DND-41 (cell line): ENCODE measurements at regions not wholly inside any gene's neighbourhood (a gene's known extent, or its start where the extent isn't known, plus 50 kb on each side); places are given as distances from the start of the nearest gene placed in this dataset.

Source experiments
- ATAC-seq: fragments of 200-7000 bp; cut with Tn5 transposase; 3 replicates; pipeline ENCODE4 v1.9.1; 2021; ENCODE audit warnings: low read depth; ENCODE audit not compliant: insufficient read depth
- DNase-seq: peaks from one replicate; pipeline ENCODE4 v3.0.0-alpha.2; 2020
- H2AFZ ChIP-seq: 2 replicates; pipeline ENCODE4 v1.6.0; 2012; ENCODE audit warnings: low read depth, low read length
- H3K27ac ChIP-seq: 2 replicates; pipeline ENCODE4 v1.5.1; 2012; ENCODE audit warnings: low read length, inconsistent platforms
- H3K27me3 ChIP-seq: fragments of 200-600 bp; sonication (generic); 2 replicates; pipeline ENCODE4 v1.6.0; 2012; ENCODE audit warnings: low read length, mild to moderate bottlenecking, inconsistent platforms; ENCODE audit not compliant: insufficient read depth, poor library complexity
- H3K36me3 ChIP-seq: 2 replicates; pipeline ENCODE4 v1.5.1; 2012; ENCODE audit warnings: low read length, inconsistent platforms; ENCODE audit not compliant: insufficient read depth
- H3K4me1 ChIP-seq: 2 replicates; pipeline ENCODE4 v1.5.1; 2012; ENCODE audit warnings: mild to moderate bottlenecking, low read length; ENCODE audit not compliant: insufficient read depth
- H3K4me2 ChIP-seq: 2 replicates; pipeline ENCODE4 v1.6.0; 2012; ENCODE audit warnings: mild to moderate bottlenecking, moderate library complexity, low read length, inconsistent platforms; ENCODE audit not compliant: insufficient read depth
- H3K4me3 ChIP-seq, 2 experiments: fragments of 200-600 bp in 1 of 2; shearing (Covaris generic) in 1 of 2; 2 replicates each; pipeline ENCODE4 v1.5.1; 2012 to 2016; ENCODE audit warnings: inconsistent platforms in 2 of 2, low read length in 2 of 2, mild to moderate bottlenecking in 2 of 2, low read depth in 1 of 2, moderate library complexity in 1 of 2
- H3K79me2 ChIP-seq: 2 replicates; pipeline ENCODE4 v1.6.0; 2012; ENCODE audit warnings: low read length, inconsistent platforms; ENCODE audit not compliant: insufficient read depth
- H3K9ac ChIP-seq: 2 replicates; pipeline ENCODE4 v1.6.0; 2012; ENCODE audit warnings: low read depth, mild to moderate bottlenecking, inconsistent platforms, low read length, moderate library complexity
- H3K9me3 ChIP-seq: 2 replicates; pipeline ENCODE4 v1.5.1; 2012; ENCODE audit warnings: low read length, moderate library complexity, mild to moderate bottlenecking, inconsistent platforms; ENCODE audit not compliant: insufficient read depth, severe bottlenecking
- H4K20me1 ChIP-seq: 2 replicates; pipeline ENCODE4 v1.6.0; 2012; ENCODE audit warnings: low read length; ENCODE audit not compliant: insufficient read depth
- CTCF ChIP-seq: IDR thresholded peaks from 2 replicates; pipeline ENCODE4 v1.5.1; 2012; ENCODE audit warnings: borderline replicate concordance, low read length, moderate library complexity, mild to moderate bottlenecking; ENCODE audit not compliant: poor library complexity, severe bottlenecking; ENCODE audit errors: extremely low read depth
- EZH2 ChIP-seq: IDR thresholded peaks from 3 replicates; pipeline ENCODE4 v1.6.1; 2012; ENCODE audit warnings: borderline replicate concordance, low read depth, mild to moderate bottlenecking, moderate library complexity, low read length, inconsistent platforms; ENCODE audit not compliant: severe bottlenecking

GRCh38 chr1:55530749-55531478 is 315.8 kb upstream of the USP24 start:
- Histone ChIP-seq H3K9me3 (no peaks in the 10 kb centered on the region), H3K79me2 (no peaks in the 10 kb centered on the region), H3K4me2 (no peak overlapping the region), H3K36me3 (no peaks in the 10 kb centered on the region), H2AFZ (no peak overlapping the region), H3K4me3 (no peak overlapping the region), H3K27me3 (peaks cover 4% of the 10 kb centered on the region), H4K20me1 (no peaks in the 10 kb centered on the region), H3K27ac (no peak overlapping the region), H3K9ac (no peak overlapping the region), H3K4me1 (no peaks in the 10 kb centered on the region)
- no peak for TF ChIP-seq CTCF
- TF ChIP-seq EZH2: no peak
- ATAC-seq (no peak), DNase-seq (no peak)

GRCh38 chr1:55529017-55529416 is 313.9 kb upstream of the USP24 start:
- no peak overlapping the region for H3K27ac ChIP-seq
- H3K4me2 ChIP-seq: no peak overlapping the region
- H3K36me3 ChIP-seq: no peaks in the 10 kb centered on the region
- no peak overlapping the region for H2AFZ ChIP-seq
- H3K4me3 ChIP-seq: no peak overlapping the region
- no peak overlapping the region for H3K9ac ChIP-seq
- H3K27me3 ChIP-seq: peaks cover 4% of the 10 kb centered on the region
- no peak for ATAC-seq
- H3K79me2 ChIP-seq: no peaks in the 10 kb centered on the region
- H4K20me1 ChIP-seq: no peaks in the 10 kb centered on the region
- DNase-seq: no peak
- no peaks in the 10 kb centered on the region for H3K9me3 ChIP-seq
- TF ChIP-seq EZH2 (no peak), CTCF (no peak)
- no peaks in the 10 kb centered on the region for H3K4me1 ChIP-seq

- Histone ChIP-seq H4K20me1 (no peaks in the 10 kb centered on the region), H3K9me3 (no peaks in the 10 kb centered on the region)
Observed at GRCh38 chr1:55527831-55528230, 312.7 kb upstream of the USP24 start.

More at GRCh38 chr1:55527831-55528230, 312.7 kb upstream of the USP24 start:
- Histone ChIP-seq H3K79me2 (no peaks in the 10 kb centered on the region), H3K9ac (no peak overlapping the region), H3K4me2 (no peak overlapping the region), H3K27ac (no peak overlapping the region), H3K4me3 (no peak overlapping the region), H3K27me3 (peaks cover 4% of the 10 kb centered on the region), H3K36me3 (no peaks in the 10 kb centered on the region), H2AFZ (no peak overlapping the region), H3K4me1 (no peaks in the 10 kb centered on the region)
- ATAC-seq (no peak), DNase-seq (no peak)
- TF ChIP-seq EZH2 (no peak), CTCF (no peak)
